K562 (cell line): ENCODE measurements at regions not wholly inside any gene's neighbourhood (a gene's known extent, or its start where the extent isn't known, plus 50 kb on each side); places are given as distances from the start of the nearest gene placed in this dataset.

Experiments used
- ATF6 ChIP-seq: sonication (generic); formaldehyde crosslinking; IDR thresholded peaks from 2 replicates; pipeline ENCODE4 v1.4.0; 2020; ENCODE audit warnings: mild to moderate bottlenecking, missing genetic modification reagents
- BHLHE40 ChIP-seq: IDR thresholded peaks from 2 replicates; pipeline ENCODE4 v1.6.1; 2011; ENCODE audit warnings: low read length, improper control_type of control experiment
- BRF1 ChIP-seq: IDR thresholded peaks from 3 replicates; pipeline ENCODE4 v1.6.1; 2011; ENCODE audit warnings: borderline replicate concordance, mild to moderate bottlenecking; ENCODE audit not compliant: insufficient read length; ENCODE audit errors: extremely low read depth
- CBX3 ChIP-seq, 2 experiments: IDR thresholded peaks; 1 replicate in 1 of 2; 2 replicates in 1 of 2; pipeline ENCODE4 v1.6.1; 2012; ENCODE audit warnings: inconsistent platforms in 2 of 2, low read length in 2 of 2, borderline replicate concordance in 1 of 2, control low read depth in 1 of 2
- ETS1 ChIP-seq: conservative IDR thresholded peaks from 2 replicates; pipeline ENCODE4 v1.6.1; 2011; ENCODE audit warnings: low read depth, mild to moderate bottlenecking, low read length; ENCODE audit not compliant: control insufficient read depth
- GATAD2B ChIP-seq: fragments of 450-650 bp; IDR thresholded peaks from 2 replicates; pipeline ENCODE4 v1.6.1; 2017; ENCODE audit warnings: mild to moderate bottlenecking, borderline replicate concordance
- GTF3C2 ChIP-seq: IDR thresholded peaks from 3 replicates; pipeline ENCODE4 v1.6.1; 2011; ENCODE audit warnings: borderline replicate concordance, mild to moderate bottlenecking, moderate library complexity; ENCODE audit not compliant: insufficient read length; ENCODE audit errors: extremely low read depth
- KLF1 ChIP-seq: fragments of 450-650 bp; IDR thresholded peaks from 2 replicates; pipeline ENCODE4 v1.6.1; 2016; ENCODE audit warnings: missing genetic modification characterization, missing compliant biosample characterization
- NFIC ChIP-seq: fragments of 450-650 bp; IDR thresholded peaks from 2 replicates; pipeline ENCODE4 v1.6.1; 2017; ENCODE audit warnings: mild to moderate bottlenecking, inconsistent platforms
- RNF219 ChIP-seq: fragments of 250-450 bp; sonication (Bioruptor Pico); IDR thresholded peaks from 2 replicates; pipeline ENCODE4 v1.5.0; 2022; ENCODE audit warnings: mild to moderate bottlenecking
- SMAD2 ChIP-seq: fragments of 150-350 bp; IDR thresholded peaks from 2 replicates; pipeline ENCODE4 v1.6.1; 2014; ENCODE audit warnings: low read depth, mild to moderate bottlenecking, low read length
- SMARCB1 ChIP-seq: IDR thresholded peaks from 2 replicates; pipeline ENCODE4 v1.6.1; 2011; ENCODE audit warnings: improper control_type of control experiment, low read depth; ENCODE audit not compliant: insufficient read length
- YY1 ChIP-seq, 3 experiments: IDR thresholded peaks; 2 replicates each; pipeline ENCODE4 v1.6.1; 2011; ENCODE audit warnings: low read length in 2 of 3, mild to moderate bottlenecking in 2 of 3, moderate library complexity in 2 of 3, borderline replicate concordance in 1 of 3, control low read depth in 1 of 3, low read depth in 1 of 3; ENCODE audit not compliant: insufficient read depth in 3 of 3, insufficient replicate concordance in 2 of 3, control insufficient read depth in 1 of 3, insufficient read length in 1 of 3; ENCODE audit errors: extremely low read depth in 1 of 3
- ZNF143 ChIP-seq: sonication (generic); formaldehyde crosslinking; IDR thresholded peaks from 2 replicates; pipeline ENCODE4 v1.9.0; 2022; ENCODE audit warnings: mild to moderate bottlenecking, missing genetic modification reagents
- ZNF431 ChIP-seq: sonication (generic); formaldehyde crosslinking; IDR thresholded peaks from 2 replicates; pipeline ENCODE4 v1.8.0; 2022; ENCODE audit warnings: mild to moderate bottlenecking, missing genetic modification reagents
- ZZZ3 ChIP-seq: fragments of 450-650 bp; IDR thresholded peaks from 2 replicates; pipeline ENCODE4 v1.6.1; 2016; ENCODE audit warnings: antibody characterized with exemption, mild to moderate bottlenecking, moderate library complexity

GRCh38 chr16:65769776-65770438 lies 596.6 kb upstream of the CDH5 start (continued):
- TF ChIP-seq ATF6 (CRISPR knock-in tag) (no peak), ZNF431 (CRISPR knock-in tag) (no peak), BRF1 (no peak), CBX3 (IDR thresholded peaks at IDR 0.05; ENCODE audit: borderline replicate concordance in 1 of 2, low read length in 2 of 2) (peak in 1 of 2 experiments; percentile 60; a peak in 1 of 3 replicates), YY1 (IDR thresholded peaks at IDR 0.05; ENCODE audit: borderline replicate concordance in 1 of 3, control insufficient read depth in 1 of 3, extremely low read depth in 1 of 3, insufficient read depth in 3 of 3, insufficient read length in 1 of 3, insufficient replicate concordance in 2 of 3, low read depth in 1 of 3, low read length in 2 of 3) (no peak), SMAD2 (no peak), ETS1 (no peak), GTF3C2 (no peak), ZNF143 (no peak), ZZZ3 (no peak), KLF1 (tag) (0 out of 2 replicates have a peak, but pooled peaks have one; percentile 16), BHLHE40 (no peak), RNF219 (CRISPR knock-in tag) (no peak), NFIC (peak; percentile 38; the same call in 1 of the 2 replicates), GATAD2B (no peak), SMARCB1 (no peak)
